OCI-LY1 (cell line): ENCODE measurements at regions not wholly inside any gene's neighbourhood (a gene's known extent, or its start where the extent isn't known, plus 50 kb on each side); places are given as distances from the start of the nearest gene placed in this dataset.
A peak's percentile ranks its signal among the peaks of the same experiment; 100 is the strongest.

Experiments used
- H2AFZ ChIP-seq: fragments of 200-600 bp; sonication (generic), shearing (Covaris generic); 2 replicates; pipeline ENCODE4 v1.6.0; 2014; ENCODE audit warnings: antibody characterized with exemption, mild to moderate bottlenecking, low read length
- H3F3A ChIP-seq: fragments of 200-600 bp; sonication (generic), shearing (Covaris generic); 2 replicates; pipeline ENCODE4 v1.6.0; 2014; ENCODE audit warnings: mild to moderate bottlenecking, antibody characterized with exemption, low read length, moderate library complexity; ENCODE audit not compliant: insufficient read depth
- H3K27ac ChIP-seq: fragments of 200-600 bp; sonication (generic); 2 replicates; pipeline ENCODE4 v1.5.1; 2014; ENCODE audit warnings: low read length, mixed run types, mild to moderate bottlenecking, low read depth; ENCODE audit not compliant: poor library complexity, severe bottlenecking
- H3K27me3 ChIP-seq: fragments of 200-600 bp; sonication (generic); 2 replicates; pipeline ENCODE4 v1.6.0; 2014; ENCODE audit warnings: antibody characterized with exemption, mild to moderate bottlenecking, low read length, moderate library complexity; ENCODE audit not compliant: insufficient read depth
- H3K36me3 ChIP-seq: fragments of 200-600 bp; sonication (generic); 2 replicates; pipeline ENCODE4 v1.6.1; 2014; ENCODE audit warnings: mild to moderate bottlenecking, antibody characterized with exemption, low read length, moderate library complexity, mixed read lengths; ENCODE audit not compliant: insufficient read depth
- H3K4me1 ChIP-seq: fragments of 200-600 bp; sonication (generic); 2 replicates; pipeline ENCODE4 v1.5.1; 2014; ENCODE audit warnings: mild to moderate bottlenecking, low read length, moderate library complexity; ENCODE audit not compliant: insufficient read depth, severe bottlenecking
- H3K4me2 ChIP-seq: fragments of 200-600 bp; sonication (generic), shearing (Covaris generic); 2 replicates; pipeline ENCODE4 v1.6.1; 2014; ENCODE audit warnings: low read length
- H3K4me3 ChIP-seq: fragments of 200-600 bp; sonication (generic); 2 replicates; pipeline ENCODE4 v1.5.1; 2014; ENCODE audit warnings: low read length, low read depth, mild to moderate bottlenecking, mixed read lengths; ENCODE audit not compliant: poor library complexity, severe bottlenecking
- H3K79me2 ChIP-seq: fragments of 200-600 bp; shearing (Covaris generic); 2 replicates; pipeline ENCODE4 v1.6.1; 2016; ENCODE audit warnings: mixed run types, low read length, mixed read lengths; ENCODE audit not compliant: insufficient read depth
- H3K9ac ChIP-seq: fragments of 200-600 bp; sonication (generic), shearing (Covaris generic); 2 replicates; pipeline ENCODE4 v1.6.1; 2014; ENCODE audit warnings: mild to moderate bottlenecking, low read length, mixed read lengths
- H3K9me2 ChIP-seq: fragments of 200-600 bp; sonication (generic), shearing (Covaris generic); 2 replicates; pipeline ENCODE4 v1.6.1; 2014; ENCODE audit warnings: low read depth, mild to moderate bottlenecking, low read length, mixed read lengths
- H3K9me3 ChIP-seq: fragments of 200-600 bp; shearing (Covaris generic); 2 replicates; pipeline ENCODE4 v1.6.1; 2014; ENCODE audit warnings: low read length, mixed read lengths
- H4K20me1 ChIP-seq: fragments of 200-600 bp; sonication (generic), shearing (Covaris generic); 2 replicates; pipeline ENCODE4 v1.6.0; 2016; ENCODE audit warnings: mild to moderate bottlenecking, low read length; ENCODE audit not compliant: insufficient read depth
- CTCF ChIP-seq: fragments of 200-600 bp; sonication (generic), shearing (Covaris generic); IDR thresholded peaks from 2 replicates; pipeline ENCODE4 v1.5.1; 2017; ENCODE audit warnings: mild to moderate bottlenecking, antibody characterized with exemption, low read length, moderate library complexity, mixed read lengths
- EZH2 ChIP-seq: fragments of 200-600 bp; sonication (generic), shearing (Covaris generic); IDR thresholded peaks from 2 replicates; pipeline ENCODE4 v1.8.0; 2017; ENCODE audit warnings: borderline replicate concordance, mixed run types, mild to moderate bottlenecking, antibody characterized with exemption, low read length, moderate library complexity, mixed read lengths

GRCh38 chr19:28349604-28350003 lies 863.3 kb downstream of the UQCRFS1 start:
- Histone ChIP-seq H3K4me1 (peaks cover 14% of the 10 kb centered on the region), H4K20me1 (no peaks in the 10 kb centered on the region), H3K36me3 (no peaks in the 10 kb centered on the region), H3K9me3 (peaks cover 2% of the 10 kb centered on the region; the same call in 1 of the 2 replicates), H3K27ac (peak overlapping the region; percentile 43), H3K27me3 (no peaks in the 10 kb centered on the region), H3K9me2 (no peaks in the 10 kb centered on the region), H3K79me2 (no peaks in the 10 kb centered on the region), H3K4me2 (no peak overlapping the region), H3K4me3 (no peak overlapping the region), H3F3A (no peaks in the 10 kb centered on the region), H3K9ac (no peak overlapping the region), H2AFZ (no peak overlapping the region)
- TF ChIP-seq CTCF (no peak), EZH2 (no peak)

- no peaks in the 10 kb centered on the region for H3K9me3 ChIP-seq
Observed at GRCh38 chr19:28345811-28346210, 867.1 kb downstream of the UQCRFS1 start.

GRCh38 chr19:28341810-28342350 lies 871.1 kb downstream of the UQCRFS1 start:
- Histone ChIP-seq H3K9ac (no peak overlapping the region), H2AFZ (no peak overlapping the region), H3K4me2 (no peak overlapping the region), H3K9me2 (no peaks in the 10 kb centered on the region), H3K4me1 (no peaks in the 10 kb centered on the region), H3F3A (no peaks in the 10 kb centered on the region), H3K27ac (no peak overlapping the region), H3K9me3 (peaks cover 4% of the 10 kb centered on the region; the same call in 1 of the 2 replicates), H3K36me3 (no peaks in the 10 kb centered on the region), H3K27me3 (no peaks in the 10 kb centered on the region), H4K20me1 (no peaks in the 10 kb centered on the region), H3K79me2 (no peaks in the 10 kb centered on the region), H3K4me3 (no peak overlapping the region)
- TF ChIP-seq CTCF (no peak), EZH2 (no peak)

More at GRCh38 chr19:28345811-28346210, 867.1 kb downstream of the UQCRFS1 start:
- H3F3A ChIP-seq, result no peaks in the 10 kb centered on the region
- H3K9ac ChIP-seq, result no peak overlapping the region
- no peaks in the 10 kb centered on the region for H3K27me3 ChIP-seq
- no peak overlapping the region for H3K27ac ChIP-seq
- no peaks in the 10 kb centered on the region for H3K9me2 ChIP-seq
- peaks cover 14% of the 10 kb centered on the region for H3K4me1 ChIP-seq
- no peaks in the 10 kb centered on the region for H3K79me2 ChIP-seq
- no peaks in the 10 kb centered on the region for H3K36me3 ChIP-seq
- no peak overlapping the region for H3K4me2 ChIP-seq
- no peak overlapping the region for H3K4me3 ChIP-seq
- H2AFZ ChIP-seq, result no peak overlapping the region
- H4K20me1 ChIP-seq, result no peaks in the 10 kb centered on the region
- TF ChIP-seq EZH2, result no peak
- TF ChIP-seq CTCF, result no peak
